ENCODE measurements at regions not wholly inside any gene's neighbourhood (a gene's known extent, or its start where the extent isn't known, plus 50 kb on each side); places are given as distances from the start of the nearest gene placed in this dataset.
"Not testable (repeated sequence)": the region's sequence is repeated elsewhere in the genome, so short reads cannot be mapped to it uniquely, and the experiment has no call there.

DNA sequence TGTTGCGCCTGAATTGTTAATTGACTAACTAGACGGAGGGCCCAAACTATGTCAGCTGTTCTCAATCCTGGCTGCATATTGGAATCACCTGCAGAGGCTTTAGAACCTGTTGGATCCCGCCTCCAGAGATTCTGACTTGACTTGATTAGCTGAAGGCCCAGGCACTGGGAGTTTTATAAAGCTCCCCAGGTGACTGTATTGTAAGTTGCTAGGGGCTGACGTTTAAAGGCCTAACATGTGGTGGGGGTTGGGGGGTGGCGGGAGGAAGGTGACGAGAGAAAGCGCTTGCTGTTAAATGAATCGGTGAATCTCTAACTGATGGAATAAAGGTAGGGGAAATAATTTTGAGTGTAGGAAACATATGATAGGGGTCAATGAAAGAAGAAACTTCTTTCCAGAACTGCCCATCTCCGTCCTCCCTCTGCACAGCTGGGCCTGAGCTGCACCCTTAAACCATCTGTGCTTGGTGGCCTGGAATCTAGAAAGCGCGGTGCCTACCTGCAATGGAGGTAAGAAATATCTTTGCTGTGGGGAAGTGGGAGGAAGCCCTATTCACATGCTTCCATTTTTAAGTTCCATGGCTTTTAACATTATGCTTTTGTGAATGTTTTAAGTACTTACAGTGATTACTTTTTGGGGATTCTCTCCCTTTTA lies 225.0 kb upstream of the FAM3C start:
- DNase-seq (ENCODE audit: low read depth in 2 of 2): no peak

DNA sequence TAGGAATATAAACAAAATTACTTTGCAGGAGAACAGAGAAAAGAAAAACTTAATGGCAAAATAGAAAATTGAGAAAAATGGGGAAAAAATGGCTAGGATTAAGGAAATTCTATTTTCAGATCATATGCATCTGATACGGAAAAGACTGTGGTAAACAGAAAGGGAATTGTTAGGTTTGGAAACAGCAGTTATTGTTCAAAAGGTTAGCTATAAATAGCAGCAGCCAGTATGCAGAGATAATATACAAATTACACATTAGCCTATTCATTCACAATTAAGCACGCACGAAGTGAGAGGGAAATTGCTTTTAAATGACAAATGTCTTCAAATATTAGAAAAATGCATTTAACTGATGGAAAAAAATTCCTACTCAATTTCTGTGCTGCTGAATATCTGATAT lies 224.1 kb upstream of the FAM3C start:
- no peak for DNase-seq (ENCODE audit: low read depth in 2 of 2)

DNA sequence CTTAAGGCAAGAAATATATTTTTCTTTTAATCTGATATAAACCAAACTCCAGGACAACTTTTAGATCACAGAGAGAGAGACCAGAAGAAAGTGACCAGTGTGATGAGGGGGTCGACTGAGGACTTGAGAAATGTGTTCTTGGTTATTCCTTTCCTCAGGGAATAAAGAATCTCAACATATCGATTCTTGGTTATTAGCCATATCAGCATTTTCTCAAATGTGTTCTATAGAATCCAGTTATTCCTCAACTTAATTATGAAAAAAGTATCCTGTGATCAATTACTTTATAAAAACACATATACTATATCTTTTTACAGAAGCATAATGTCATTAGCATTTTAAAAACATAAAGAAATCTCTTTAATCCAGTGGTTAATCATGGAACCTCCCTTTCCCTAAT lies 222.1 kb upstream of the FAM3C start:
- DNase-seq (ENCODE audit: low read depth in 2 of 2): no peak

DNA sequence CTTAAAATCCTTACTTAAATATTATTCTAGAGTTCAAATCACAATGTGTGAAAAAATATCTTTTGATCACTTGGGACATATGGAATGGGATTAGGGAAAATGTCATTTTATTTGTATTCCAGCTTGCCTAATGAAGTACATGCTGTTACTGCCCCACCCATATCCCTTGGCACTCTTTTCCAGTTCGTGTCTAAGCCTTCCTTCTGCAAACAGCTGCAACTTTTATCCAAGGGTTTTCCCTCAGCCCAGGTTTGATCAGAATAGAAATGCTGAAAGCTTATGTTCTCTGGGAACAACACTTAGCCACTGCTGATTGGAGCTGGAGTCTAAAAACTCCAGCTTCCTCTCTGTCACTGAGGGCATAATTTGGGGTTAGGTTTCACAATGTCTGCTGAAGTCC lies 214.1 kb upstream of the FAM3C start:
- no peak for DNase-seq (ENCODE audit: low read depth in 2 of 2)

DNA sequence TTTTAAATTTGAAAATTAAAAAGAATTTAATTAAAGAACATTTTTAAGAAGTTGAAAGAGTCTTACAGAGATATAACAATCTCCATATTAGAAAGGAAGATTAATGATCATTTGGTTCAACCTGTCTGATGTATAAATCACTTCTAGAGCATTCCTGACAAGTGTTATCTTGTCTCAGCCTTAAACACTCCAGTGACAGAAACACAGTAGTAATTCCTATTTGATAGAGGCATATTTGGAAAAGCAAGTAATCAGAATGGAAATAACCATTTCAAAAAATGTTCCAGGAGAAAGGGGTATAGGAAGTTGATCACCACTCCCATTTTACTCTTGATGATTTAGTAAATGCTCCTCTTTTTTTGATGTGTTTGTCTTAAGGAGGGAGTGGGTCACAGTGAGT lies 213.1 kb upstream of the FAM3C start:
- DNase-seq (ENCODE audit: low read depth in 2 of 2): no peak

DNA sequence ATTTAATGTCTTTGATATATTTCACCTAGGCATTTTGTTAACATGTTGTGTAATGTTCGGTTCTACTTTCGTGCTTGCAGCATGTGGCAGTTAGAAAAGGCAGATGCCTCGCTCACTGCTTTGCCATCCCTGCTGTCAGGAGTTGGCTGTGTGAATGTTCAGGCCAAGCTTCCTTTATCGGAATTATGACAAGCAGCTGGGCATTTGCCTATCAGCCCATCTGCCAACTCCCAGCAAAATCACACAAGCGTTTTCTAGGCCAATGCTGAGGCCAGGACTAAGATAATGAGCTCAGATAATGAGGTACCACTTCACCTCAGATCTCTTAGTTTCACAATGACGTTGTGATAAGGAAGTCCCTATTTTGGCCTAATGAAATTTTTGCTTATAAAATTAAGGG lies 212.7 kb upstream of the FAM3C start:
- no peak for DNase-seq (ENCODE audit: low read depth in 2 of 2)

DNA sequence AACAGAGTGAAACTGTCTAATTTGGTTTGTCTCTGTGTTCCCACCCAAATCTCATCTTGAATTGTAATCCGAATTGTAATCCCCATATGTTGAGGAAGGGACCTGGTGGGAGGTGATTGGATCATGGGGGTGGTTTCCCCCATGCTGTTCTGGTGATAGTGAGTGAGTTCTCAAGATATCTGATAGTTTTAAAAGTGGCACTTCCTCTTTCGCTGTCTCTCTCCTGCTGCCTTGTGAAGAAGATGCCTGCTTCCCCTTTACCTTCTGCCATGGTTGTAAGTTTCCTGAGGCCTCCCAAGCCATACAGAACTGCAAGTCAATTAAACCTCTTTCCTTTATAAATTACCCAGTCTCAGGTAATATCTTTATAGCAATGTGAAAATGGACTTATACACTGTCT lies 212.1 kb upstream of the FAM3C start:
- DNase-seq (ENCODE audit: low read depth in 2 of 2): not testable (repeated sequence)

DNA sequence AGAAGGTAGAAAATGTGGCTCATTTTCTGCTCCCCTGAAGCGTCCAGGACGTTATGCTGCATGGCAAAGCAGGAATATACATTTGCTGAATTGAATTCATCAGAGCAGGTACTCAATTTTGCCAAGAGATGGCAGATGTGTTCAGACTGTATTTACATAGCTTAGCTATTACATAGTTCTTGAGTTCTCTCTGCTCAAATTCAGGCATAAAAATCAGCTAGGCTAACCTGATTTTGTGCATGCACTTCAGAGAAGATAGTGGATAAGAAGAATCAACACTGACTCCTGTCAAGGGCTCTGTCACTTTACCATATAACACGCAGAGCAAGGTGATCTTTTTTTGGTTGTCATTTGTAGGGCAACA lies 209.2 kb upstream of the FAM3C start:
- DNase-seq (ENCODE audit: low read depth in 2 of 2): no peak

DNA sequence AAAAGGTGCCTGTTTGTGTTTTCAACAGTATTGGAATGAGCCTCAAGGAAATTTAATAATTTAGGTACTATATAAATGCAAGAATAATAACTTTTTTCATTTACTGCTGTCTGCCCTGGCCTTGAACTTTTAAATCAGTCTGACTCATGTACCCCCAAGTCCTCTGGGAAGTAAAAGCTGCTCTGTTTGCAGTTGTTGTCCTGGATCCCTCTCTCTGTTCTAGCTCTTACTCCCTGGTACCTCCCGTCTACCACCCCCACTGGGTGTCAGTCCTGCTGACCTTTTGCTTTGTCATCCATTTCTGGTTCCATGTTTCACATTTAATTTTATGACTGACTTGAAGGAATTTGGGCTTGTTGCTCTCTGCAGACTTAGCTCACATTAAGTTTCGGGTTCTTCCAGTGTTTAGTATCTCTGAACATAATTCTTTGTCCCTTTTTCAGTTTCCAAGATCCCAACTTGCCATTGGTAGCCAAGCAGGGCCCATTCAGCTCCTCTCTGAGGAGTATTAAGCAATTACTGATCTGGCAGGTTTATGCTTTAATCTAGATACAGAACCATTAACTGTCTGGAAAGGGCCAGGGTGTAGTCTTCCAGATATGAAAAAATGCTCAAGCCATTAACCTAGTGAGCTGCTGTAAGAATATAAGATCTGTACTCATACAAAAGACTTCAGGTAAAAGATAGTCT lies 208.7 kb upstream of the FAM3C start:
- DNase-seq (ENCODE audit: low read depth in 2 of 2): no peak

DNA sequence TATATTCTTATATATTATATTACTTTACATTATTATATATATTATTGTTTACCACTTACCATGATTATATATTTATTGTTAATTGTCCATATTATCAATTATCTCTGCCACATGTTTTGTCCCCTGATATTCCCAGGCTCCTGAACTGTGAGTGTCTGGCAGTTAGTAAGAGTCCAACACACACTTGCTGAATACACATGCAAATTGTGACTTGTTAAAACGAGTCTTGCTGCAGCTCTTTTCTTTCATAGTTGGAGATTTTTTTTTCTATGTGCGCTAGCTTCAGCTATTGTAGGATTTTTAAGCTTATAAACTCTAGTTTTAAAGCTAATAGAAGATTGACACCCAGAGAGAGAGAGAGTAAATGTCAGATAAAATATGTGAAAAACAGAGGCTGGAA lies 207.8 kb upstream of the FAM3C start:
- DNase-seq (ENCODE audit: low read depth in 2 of 2): no peak

DNA sequence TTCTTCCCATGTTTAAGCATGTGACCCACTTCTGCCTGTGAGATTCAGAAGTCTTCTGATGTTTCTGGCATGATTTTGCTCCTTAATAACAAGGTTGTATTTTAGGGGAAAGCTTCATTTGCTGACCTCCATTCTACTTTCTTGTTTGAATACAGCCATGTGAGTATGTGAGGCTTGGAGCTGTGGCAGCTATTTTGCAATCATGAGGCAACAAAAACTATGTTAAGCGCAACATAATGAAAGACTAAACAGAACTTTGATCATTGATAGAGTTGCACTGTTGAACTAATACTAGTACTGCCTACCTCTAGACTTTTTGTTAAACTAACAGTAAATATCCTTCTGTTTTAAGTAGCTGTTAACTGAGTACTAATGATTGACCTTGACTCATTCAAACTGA lies 203.8 kb upstream of the FAM3C start:
- no peak for DNase-seq (ENCODE audit: low read depth in 2 of 2)

DNA sequence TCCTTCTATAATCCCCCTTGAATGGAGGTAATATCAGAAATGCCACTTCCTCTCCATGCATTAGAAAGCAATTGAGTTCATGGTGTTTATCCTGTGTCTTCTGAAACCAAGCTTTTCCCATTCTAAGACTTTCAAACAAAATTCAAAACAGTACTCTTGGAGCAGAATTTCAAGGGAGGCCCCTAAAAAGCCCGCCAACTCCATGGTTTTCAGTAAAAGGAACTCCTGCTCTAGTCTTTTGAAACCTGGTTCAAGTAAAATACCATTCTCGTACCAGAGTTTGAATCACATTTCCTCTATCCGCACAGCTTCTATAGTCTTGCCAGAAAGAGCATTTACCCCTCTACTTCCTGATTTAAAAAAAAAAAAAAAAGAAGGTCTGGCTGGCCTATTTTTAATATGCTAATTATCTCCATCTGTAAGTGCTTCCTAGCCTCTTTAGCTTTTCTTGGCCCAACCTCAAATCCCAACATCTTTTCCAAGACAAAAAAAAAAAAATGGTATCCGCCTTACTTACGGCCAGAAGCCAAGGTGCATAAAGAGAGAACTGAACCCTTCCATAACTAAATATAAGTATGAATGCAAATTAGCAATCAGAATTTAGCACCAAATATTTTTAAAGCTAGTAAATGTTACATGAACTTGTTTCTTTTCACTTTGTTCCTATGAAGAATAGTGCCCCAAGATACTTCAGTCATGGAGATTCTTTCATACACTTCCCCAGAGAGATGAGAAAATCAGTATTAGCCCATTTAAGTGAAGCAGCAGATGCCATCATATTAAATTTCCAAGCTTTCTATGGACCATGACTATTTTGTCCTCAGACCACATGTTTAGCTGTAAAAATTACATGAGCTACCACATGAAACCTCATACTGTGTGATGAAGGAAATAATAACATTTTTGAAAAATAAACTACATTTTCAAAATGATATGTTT lies 199.9 kb upstream of the FAM3C start:
- DNase-seq (ENCODE audit: low read depth in 2 of 2): no peak

DNA sequence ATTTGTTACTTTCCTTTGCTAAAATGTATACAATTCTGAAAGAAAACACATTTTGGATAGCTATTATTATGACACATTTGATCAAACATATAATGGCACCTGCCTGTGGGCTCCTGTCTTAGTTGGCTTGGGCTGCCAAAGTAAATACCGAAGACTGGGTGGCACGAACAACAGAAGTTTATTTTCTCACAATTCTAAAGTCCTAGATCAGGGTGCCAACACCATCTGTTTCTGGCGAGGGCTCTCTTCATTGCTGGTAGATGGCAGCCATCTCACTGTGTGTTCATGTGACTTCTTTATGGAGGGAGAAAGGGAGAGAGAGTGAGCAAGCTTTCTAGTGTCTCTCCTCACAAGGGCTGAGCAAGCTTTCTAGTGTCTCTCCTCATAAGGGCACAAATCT lies 195.8 kb upstream of the FAM3C start:
- DNase-seq (ENCODE audit: low read depth in 2 of 2): no peak

DNA sequence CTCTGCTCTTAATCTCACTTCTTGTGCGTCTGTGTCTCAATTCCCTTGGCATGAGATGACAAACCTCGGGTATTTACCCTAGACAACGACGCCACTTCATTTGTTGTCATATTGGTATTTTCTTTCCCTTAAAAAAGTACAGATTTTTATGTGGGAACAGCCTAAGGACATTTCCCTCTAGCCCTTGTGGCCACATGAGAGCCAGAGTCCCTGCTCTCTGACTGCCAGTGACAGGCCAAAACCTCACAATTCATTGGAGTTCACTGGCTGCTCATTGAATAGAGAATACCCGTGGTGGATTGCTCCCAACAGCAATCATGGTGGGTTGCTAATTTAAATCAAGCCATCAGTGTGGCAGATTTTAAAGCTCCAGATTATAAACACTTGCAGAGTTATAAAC lies 191.3 kb upstream of the FAM3C start:
- no peak for DNase-seq (ENCODE audit: low read depth in 2 of 2)

DNA sequence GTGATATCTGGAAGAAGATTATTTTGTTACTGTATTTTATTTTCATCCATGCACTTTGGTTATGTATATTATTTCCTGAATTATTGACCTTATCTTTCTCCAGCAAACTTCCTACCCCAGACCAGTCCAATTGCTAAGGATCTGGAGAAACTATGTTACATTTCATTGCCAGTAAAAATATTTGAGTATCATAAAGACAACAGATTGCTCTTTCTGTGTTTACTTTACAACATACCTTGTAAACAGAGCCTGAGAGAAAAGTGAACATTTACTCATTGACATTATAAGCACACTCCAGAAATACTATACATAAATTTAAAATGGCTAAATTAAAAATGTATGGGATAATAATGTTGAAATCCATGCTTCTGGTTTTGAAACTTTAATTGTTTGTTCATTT lies 186.2 kb upstream of the FAM3C start:
- DNase-seq (ENCODE audit: low read depth in 2 of 2): no peak

DNA sequence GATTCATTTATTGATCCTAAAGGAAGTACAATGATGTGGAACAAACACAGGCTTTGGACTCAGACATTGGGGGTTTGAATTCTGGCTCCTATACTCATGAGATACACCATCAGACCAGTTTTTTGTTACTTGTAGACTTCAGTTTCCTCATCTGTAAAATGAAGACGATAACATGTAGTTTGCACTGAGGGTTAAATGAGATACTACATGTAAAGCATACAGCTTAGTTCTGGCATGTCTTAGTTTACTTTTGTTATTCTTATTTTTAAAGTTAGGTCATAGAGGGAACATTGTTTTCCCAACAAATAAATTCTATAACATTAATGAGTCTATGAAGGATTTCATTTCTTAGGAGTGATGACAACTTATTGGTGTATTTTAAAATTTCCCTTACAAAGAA lies 183.5 kb upstream of the FAM3C start:
- no peak for DNase-seq (ENCODE audit: low read depth in 2 of 2)

DNA sequence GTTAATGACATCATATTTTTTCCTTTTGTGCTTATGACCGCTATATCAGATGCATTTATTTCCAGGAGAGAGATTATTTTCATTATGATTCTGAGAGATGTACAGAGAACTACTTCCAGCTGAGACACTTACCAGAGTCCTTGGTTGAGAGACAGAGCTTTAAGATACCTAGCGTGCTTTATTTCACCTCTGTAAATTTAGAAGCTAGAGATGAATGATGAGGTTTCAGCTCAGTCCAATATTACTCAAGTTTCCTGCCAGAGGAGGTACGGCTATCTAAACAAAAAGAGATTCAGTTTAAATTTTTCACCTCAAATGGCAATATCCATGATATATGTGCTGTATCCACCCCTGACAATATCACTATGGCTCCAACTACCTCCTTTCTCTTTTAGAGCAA lies 182.6 kb upstream of the FAM3C start:
- DNase-seq (ENCODE audit: low read depth in 2 of 2): no peak

DNA sequence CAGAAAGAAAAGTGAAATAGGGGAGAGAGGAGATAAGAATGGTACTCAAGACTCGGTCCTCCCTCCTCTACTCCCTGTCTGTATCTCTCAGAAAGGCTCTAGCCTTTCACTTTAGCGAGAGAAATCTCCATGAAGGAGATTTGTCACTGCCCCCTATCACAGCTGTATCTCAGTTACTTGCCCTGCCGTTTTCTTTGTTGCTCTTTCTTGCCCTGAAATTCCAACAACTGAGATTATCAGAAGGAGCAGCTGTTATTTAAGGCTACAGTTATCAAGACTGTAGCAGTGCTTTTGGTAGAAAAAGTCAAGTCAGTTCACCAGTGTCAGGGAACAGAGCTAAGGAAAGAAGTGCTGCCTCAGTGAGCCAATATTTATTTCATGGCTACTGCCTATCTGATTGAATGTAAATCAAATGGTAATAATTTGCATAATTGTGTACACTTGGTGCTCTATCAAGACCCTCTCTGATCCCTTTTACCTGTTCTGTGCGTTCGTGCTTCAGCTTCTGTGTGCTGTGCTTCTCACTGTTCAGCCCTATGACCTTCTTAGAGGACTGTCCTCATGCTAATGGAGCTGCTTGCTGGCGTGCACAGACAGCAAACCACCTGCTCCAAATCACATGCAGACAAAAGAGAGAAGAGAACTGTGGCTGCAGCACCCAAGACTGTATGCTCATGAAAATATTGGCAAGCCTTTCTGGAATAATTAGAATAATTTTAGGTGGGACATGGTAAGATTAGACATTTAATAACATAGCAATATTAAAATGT lies 180.2 kb upstream of the FAM3C start:
- no peak for DNase-seq (ENCODE audit: low read depth in 2 of 2)

DNA sequence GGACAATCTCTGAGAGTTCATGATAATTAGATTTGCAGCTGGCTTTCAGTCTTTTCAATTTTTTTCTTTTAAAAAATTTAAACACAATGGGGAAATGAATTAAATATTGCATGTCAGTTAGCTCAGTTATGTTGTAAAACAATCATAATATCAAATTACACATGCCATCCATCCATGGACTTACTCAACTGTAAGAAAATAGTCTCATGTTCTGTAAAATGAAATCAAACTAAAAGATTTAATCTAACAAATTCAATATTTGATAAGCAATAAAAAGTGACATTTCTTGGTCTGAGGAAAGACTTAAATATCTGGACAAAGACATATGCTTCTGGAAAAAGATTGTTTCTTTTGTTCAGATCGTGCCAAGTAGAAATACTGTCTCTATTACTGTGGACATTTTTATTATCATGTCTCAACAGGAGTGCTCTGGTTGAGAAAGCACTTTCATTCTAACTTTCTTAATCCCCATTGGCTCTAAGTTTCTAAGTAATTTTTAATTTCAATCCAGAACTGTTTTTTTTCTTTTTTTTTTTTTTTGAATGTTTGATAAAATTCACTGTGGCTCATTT lies 179.2 kb upstream of the FAM3C start:
- no peak for DNase-seq (ENCODE audit: low read depth in 2 of 2)

DNA sequence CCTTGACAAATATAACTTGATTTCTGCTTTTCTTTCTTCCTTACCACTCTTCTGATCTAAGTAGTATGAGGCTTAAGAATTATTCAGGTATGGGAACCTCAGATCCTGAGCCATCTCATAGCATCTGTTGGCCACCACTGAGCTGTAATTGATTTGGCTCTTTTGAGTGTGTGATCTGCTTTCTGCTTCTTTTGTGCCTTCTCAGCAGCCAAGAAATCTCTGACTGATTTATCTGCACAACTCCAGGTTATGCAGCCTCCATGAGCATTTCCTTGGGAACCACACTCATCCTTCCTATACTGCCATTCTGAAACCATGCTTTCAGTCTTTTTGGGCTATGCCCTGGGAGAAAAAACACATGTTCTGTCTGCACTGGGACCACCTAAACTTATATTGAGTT lies 178.0 kb upstream of the FAM3C start:
- no peak for DNase-seq (ENCODE audit: low read depth in 2 of 2)

DNA sequence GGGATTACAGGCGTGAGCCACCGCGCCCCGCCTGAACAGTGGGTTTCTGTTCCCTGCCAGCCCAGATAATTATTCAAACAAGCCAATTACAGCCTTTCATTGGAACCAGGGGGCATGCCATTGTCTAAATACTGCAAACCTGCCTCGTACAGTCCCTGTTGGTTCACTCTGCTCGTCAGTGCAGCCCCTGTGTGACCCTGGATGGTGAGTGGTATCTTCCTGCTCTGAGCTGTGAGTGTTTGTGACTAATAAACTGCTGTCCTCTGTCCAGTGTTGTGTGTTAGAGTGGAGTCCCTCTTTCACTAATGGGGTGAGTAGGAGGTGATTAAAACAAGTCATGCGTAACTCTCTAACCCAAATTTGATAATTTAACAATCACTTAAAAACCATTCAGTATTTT lies 176.5 kb upstream of the FAM3C start:
- DNase-seq (ENCODE audit: low read depth in 2 of 2): no peak

DNA sequence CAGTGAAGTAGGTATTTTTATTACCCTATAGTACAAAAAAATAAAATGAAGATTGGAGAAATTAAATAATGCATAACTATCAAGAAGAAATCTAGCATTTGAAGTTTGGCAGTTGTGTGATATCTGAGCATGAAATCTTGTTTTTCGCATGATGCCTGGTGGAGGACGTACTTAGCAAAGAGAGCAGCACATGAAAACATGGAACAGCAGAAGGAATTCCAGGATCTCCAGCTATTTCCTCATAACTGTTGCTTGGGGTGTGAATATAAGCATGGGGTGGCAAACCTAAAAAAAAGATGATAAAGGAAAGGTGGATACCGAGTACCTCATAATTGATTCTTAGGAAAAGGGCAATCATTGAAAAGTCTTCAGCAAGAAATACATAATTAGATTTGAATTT lies 174.3 kb upstream of the FAM3C start:
- no peak for DNase-seq (ENCODE audit: low read depth in 2 of 2)

Measured in stimulated activated CD4-positive, alpha-beta T cell treated with anti-CD3 and anti-CD28 coated beads, Interleukin-1b, Interleukin-23, amount 100 ng/mL, for 1 hour (primary cell).